ENCODE measurements at regions not wholly inside any gene's neighbourhood (a gene's known extent, or its start where the extent isn't known, plus 50 kb on each side); places are given as distances from the start of the nearest gene placed in this dataset.

DNA sequence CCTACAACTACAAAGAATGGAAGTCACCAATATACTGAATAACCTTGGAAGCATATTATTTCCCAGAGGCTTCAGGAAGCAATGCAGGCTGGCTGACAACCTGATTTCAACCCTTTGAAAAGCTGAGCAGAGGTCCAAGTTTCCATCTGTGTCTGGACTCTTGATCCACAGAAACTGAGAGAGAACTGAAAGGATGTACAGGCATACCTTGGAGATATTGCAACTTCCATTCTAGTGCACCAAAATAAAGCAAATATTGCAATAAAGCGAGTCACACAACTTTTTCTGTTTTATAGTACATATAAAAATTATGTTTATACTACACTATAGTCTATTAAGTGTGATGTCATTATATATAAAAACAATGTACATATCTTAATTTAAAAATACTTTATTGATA, 85.3 kb downstream of the TYW3 start:
- DNase-seq (ENCODE audit: extremely low spot score in 2 of 2) = no peak
- Histone ChIP-seq H3K27me3 (no peaks in the 10 kb centered on the region), H3K4me3 (no peak overlapping the region), H3K36me3 (no peaks in the 10 kb centered on the region), H3K27ac (no peak overlapping the region), H3K4me1 (no peaks in the 10 kb centered on the region), H3K9me3 (no peaks in the 10 kb centered on the region)
- TF ChIP-seq POLR2A (IDR thresholded peaks at IDR 0.05) (no peak), POLR2AphosphoS5 (IDR thresholded peaks at IDR 0.05; ENCODE audit: insufficient read depth in 1 of 2, low read depth in 1 of 2) (no peak)
- TF ChIP-seq, protein P1, sequence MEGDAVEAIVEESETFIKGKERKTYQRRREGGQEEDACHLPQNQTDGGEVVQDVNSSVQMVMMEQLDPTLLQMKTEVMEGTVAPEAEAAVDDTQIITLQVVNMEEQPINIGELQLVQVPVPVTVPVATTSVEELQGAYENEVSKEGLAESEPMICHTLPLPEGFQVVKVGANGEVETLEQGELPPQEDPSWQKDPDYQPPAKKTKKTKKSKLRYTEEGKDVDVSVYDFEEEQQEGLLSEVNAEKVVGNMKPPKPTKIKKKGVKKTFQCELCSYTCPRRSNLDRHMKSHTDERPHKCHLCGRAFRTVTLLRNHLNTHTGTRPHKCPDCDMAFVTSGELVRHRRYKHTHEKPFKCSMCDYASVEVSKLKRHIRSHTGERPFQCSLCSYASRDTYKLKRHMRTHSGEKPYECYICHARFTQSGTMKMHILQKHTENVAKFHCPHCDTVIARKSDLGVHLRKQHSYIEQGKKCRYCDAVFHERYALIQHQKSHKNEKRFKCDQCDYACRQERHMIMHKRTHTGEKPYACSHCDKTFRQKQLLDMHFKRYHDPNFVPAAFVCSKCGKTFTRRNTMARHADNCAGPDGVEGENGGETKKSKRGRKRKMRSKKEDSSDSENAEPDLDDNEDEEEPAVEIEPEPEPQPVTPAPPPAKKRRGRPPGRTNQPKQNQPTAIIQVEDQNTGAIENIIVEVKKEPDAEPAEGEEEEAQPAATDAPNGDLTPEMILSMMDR (IDR thresholded peaks at IDR 0.05) = no peak
- intact Hi-C loops (cut with DNase I) = no loop called here

DNA sequence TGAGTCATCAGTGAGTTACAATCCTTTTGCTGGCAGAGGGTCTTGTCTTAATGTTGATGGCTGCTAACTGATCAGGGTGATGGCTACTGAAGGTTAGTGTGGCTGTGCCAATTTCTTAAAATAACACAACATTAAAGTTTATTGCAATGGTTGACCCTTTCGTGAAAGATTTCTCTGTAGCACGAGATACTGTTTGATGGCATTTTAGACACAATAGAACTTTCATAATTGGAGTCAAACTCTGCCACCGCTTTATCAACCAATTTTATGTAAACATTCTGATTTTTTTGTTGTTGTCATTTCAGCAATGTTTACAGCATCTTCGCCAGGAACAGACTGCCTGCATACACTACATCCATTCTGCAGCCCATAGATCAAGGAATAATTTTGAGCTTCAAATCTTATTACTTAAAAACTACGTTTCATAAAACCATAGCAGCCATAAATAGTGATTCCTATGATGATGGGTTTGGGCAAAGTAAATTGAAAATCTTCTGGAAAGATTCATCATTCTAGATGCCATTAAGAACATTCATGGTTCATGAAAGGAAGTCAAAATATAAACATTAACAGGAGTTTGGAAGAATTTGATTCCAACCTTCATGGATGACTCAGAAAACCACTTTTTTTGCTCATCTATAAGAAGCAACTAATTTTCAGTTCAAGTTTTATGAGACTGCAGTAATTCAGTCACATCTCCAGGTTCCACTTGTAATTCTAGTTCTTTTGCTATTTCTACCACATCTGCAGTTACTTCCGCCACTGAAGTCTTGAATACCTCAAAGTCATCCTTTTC, 85.9 kb downstream of the TYW3 start:
- H3K9me3 ChIP-seq = no peaks in the 10 kb centered on the region
- intact Hi-C loops (cut with DNase I) = no loop called here
- no peaks in the 10 kb centered on the region for H3K4me1 ChIP-seq
- H3K4me3 ChIP-seq = no peak overlapping the region
- H3K27me3 ChIP-seq = no peaks in the 10 kb centered on the region
- TF ChIP-seq POLR2A (IDR thresholded peaks at IDR 0.05) = no peak
- no peak for TF ChIP-seq POLR2AphosphoS5 (IDR thresholded peaks at IDR 0.05; ENCODE audit: insufficient read depth in 1 of 2, low read depth in 1 of 2)
- TF ChIP-seq, protein P1 (IDR thresholded peaks at IDR 0.05) = no peak
- no peak for DNase-seq (ENCODE audit: extremely low spot score in 2 of 2)
- no peaks in the 10 kb centered on the region for H3K36me3 ChIP-seq
- H3K27ac ChIP-seq = no peak overlapping the region

- no peak overlapping the region for H3K4me3 ChIP-seq
- H3K9me3 ChIP-seq = no peaks in the 10 kb centered on the region
Measured at GRCh38 chr1:74822851-74823401, 90.0 kb downstream of the TYW3 start.

DNA sequence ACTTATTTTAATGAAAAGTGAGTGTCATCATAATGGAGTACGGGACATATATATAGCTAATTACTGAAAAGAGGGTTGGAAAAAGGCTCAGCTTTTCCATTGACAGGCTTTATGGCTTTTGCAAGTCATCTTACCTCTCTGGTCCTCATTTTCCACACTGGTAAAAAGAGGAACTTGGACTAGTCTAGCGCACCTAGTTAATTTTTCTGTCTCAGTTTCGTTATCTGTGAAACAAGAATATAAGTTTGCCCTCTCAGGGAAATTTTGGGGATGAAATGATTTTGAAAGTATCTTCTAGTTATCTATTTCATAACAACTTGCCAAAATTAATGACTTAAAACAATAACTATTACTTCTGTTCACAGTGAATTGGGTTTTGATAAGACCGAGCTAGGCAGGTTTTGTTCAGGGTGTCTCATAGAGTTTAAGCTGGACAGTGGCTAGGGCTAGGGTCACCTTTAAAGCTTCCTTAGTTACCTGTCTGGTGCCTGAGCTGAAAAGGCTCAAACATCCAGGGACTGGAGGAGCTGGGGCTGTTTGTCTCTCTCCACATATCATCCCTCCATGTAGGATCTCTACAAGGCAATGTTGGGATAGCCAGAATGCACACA, 91.7 kb downstream of the TYW3 start:
- H3K4me1 ChIP-seq = no peaks in the 10 kb centered on the region
- TF ChIP-seq POLR2A (IDR thresholded peaks at IDR 0.05) = no peak
- TF ChIP-seq, protein P1 (IDR thresholded peaks at IDR 0.05) = no peak
- H3K27me3 ChIP-seq = no peaks in the 10 kb centered on the region
- no peak overlapping the region for H3K4me3 ChIP-seq
- no peaks in the 10 kb centered on the region for H3K9me3 ChIP-seq
- intact Hi-C loops (cut with DNase I) = no loop called here
- no peak for DNase-seq (ENCODE audit: extremely low spot score in 2 of 2)
- no peaks in the 10 kb centered on the region for H3K36me3 ChIP-seq
- H3K27ac ChIP-seq = no peak overlapping the region

More at GRCh38 chr1:74822851-74823401, 90.0 kb downstream of the TYW3 start:
- DNase-seq (ENCODE audit: extremely low spot score in 2 of 2) = no peak
- Histone ChIP-seq H3K27ac (no peak overlapping the region), H3K36me3 (no peaks in the 10 kb centered on the region), H3K4me1 (no peaks in the 10 kb centered on the region), H3K27me3 (no peaks in the 10 kb centered on the region)
- TF ChIP-seq, protein P1 (IDR thresholded peaks at IDR 0.05) = no peak
- TF ChIP-seq POLR2A (IDR thresholded peaks at IDR 0.05) = no peak
- TF ChIP-seq POLR2AphosphoS5 (IDR thresholded peaks at IDR 0.05; ENCODE audit: insufficient read depth in 1 of 2, low read depth in 1 of 2) = no peak
- intact Hi-C loops (cut with DNase I) = no loop called here

DNA sequence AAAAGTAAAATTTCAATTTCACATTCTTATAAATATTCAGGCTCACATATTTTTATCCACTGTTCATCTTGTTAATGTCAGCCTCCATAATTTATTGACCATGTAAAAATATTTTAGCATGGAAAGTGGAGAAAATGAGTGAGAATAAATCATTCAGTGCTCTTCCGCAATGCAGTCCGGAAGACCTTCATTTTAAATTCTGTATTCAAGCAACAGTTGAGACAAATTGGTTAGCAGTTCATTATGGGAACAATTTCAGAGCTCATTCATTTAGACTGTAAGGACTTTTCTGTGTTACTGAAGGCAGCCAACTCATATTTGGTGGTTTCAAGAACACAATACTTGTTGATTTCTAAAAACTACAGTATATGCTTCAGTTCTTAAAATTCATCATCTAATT, 97.8 kb downstream of the TYW3 start:
- H3K36me3 ChIP-seq = no peaks in the 10 kb centered on the region
- no peaks in the 10 kb centered on the region for H3K9me3 ChIP-seq
- no peak overlapping the region for H3K4me3 ChIP-seq
- no peak for DNase-seq (ENCODE audit: extremely low spot score in 2 of 2)
- intact Hi-C loops (cut with DNase I) = no loop called here
- TF ChIP-seq POLR2AphosphoS5 (IDR thresholded peaks at IDR 0.05; ENCODE audit: insufficient read depth in 1 of 2, low read depth in 1 of 2) (no peak), POLR2A (IDR thresholded peaks at IDR 0.05) (no peak)
- TF ChIP-seq, protein P1 (IDR thresholded peaks at IDR 0.05) = no peak
- no peaks in the 10 kb centered on the region for H3K27me3 ChIP-seq
- H3K4me1 ChIP-seq = no peaks in the 10 kb centered on the region
- H3K27ac ChIP-seq = no peak overlapping the region
